Sigmoid colon (tissue), 6 donors: ENCODE measurements at regions not wholly inside any gene's neighbourhood (a gene's known extent, or its start where the extent isn't known, plus 50 kb on each side); places are given as distances from the start of the nearest gene placed in this dataset.

ENCODE experiments used
- DNase-seq: peaks from one replicate; pipeline ENCODE4 v3.0.0-alpha.2; 2019
- H3K27ac ChIP-seq, 4 donors: fragments of 200-600 bp; sonication (generic); one replicate each; pipeline ENCODE4 v1.5.1; 2016 to 2019; ENCODE audit warnings: mild to moderate bottlenecking in 1 of 4
- H3K27me3 ChIP-seq, 3 donors: fragments of 200-600 bp; sonication (generic); one replicate each; pipeline ENCODE4 v1.5.1; 2019; ENCODE audit warnings: mild to moderate bottlenecking in 1 of 3
- H3K36me3 ChIP-seq, 4 donors: fragments of 200-600 bp; sonication (generic); one replicate each; pipeline ENCODE4 v1.5.1; 2016 to 2019
- H3K4me1 ChIP-seq, 4 donors: fragments of 200-600 bp; sonication (generic); one replicate each; pipeline ENCODE4 v1.5.1; 2017 to 2019
- H3K4me3 ChIP-seq, 4 donors: fragments of 200-600 bp; sonication (generic); one replicate each; pipeline ENCODE4 v1.5.1; 2017 to 2019; ENCODE audit warnings: mild to moderate bottlenecking in 2 of 4, moderate library complexity in 1 of 4
- H3K9me3 ChIP-seq, 4 donors: fragments of 200-600 bp in 3 of 4; sonication (generic) in 3 of 4; one replicate each; pipeline versions ENCODE4 v1.5.1 to v1.6.1; 2013 to 2019
- CTCF ChIP-seq, 4 experiments: fragments of 450-650 bp in 3 of 4; fragments of 200-600 bp in 1 of 4; IDR thresholded peaks; one replicate each; pipeline ENCODE4 v1.5.1; 2016 to 2019; ENCODE audit warnings: antibody characterized with exemption in 4 of 4, mild to moderate bottlenecking in 3 of 4, moderate library complexity in 2 of 4
- EP300 ChIP-seq, 4 donors: sonication (generic); formaldehyde crosslinking; IDR thresholded peaks; one replicate each; pipeline ENCODE4 v1.6.1; 2017; ENCODE audit warnings: antibody characterized with exemption in 4 of 4
- POLR2A ChIP-seq, 2 donors: fragments of 450-650 bp; IDR thresholded peaks; one replicate each; pipeline ENCODE4 v1.6.1; 2016; ENCODE audit warnings: antibody characterized with exemption in 2 of 2, mild to moderate bottlenecking in 2 of 2, moderate library complexity in 2 of 2
- POLR2AphosphoS5 ChIP-seq, 4 donors: sonication (generic); formaldehyde crosslinking; IDR thresholded peaks; one replicate each; pipeline ENCODE4 v1.6.1; 2017; ENCODE audit warnings: antibody characterized with exemption in 4 of 4
- WGBS, 2 donors: extraction: QIAGEN DNeasy Blood & Tissue Kit; methylation state at CpG; one replicate each; pipeline ENCODE4 v1.1.7; 2013; 5-methylcytosine and 5-hydroxymethylcytosine counted together
- intact Hi-C: fragments of 100-400 bp; cut with DNase I; formaldehyde crosslinking; loops from one replicate; pipeline ENCODE4 v1.15.1; 2023
- donor health status: healthy with polysubstance abuse.
- donor health status: healthy.

- Histone ChIP-seq H3K27me3 (no peaks in the 10 kb centered on the region), H3K27ac (no peak overlapping the region), H3K9me3 (no peaks in the 10 kb centered on the region), H3K36me3 (no peaks in the 10 kb centered on the region), H3K4me3 (no peak overlapping the region), H3K4me1 (no peaks in the 10 kb centered on the region)
- DNase-seq, result no peak
- TF ChIP-seq POLR2A (IDR thresholded peaks at IDR 0.05), result no peak
- no peak for TF ChIP-seq POLR2AphosphoS5 (IDR thresholded peaks at IDR 0.05)
- no peak for TF ChIP-seq EP300 (IDR thresholded peaks at IDR 0.05)
- no peak for TF ChIP-seq CTCF (IDR thresholded peaks at IDR 0.05)
- WGBS, 2 donors, result 77 to 79% methylated on average over 18 of the region's 18 CpGs
- intact Hi-C loops, result no loop called here
Measured at GRCh38 chr12:125228519-125229260, 163.5 kb downstream of the AACS start.

GRCh38 chr12:125229878-125230530 is 164.8 kb downstream of the AACS start:
- WGBS, 2 donors, result 81 to 88% methylated on average over 14 of the region's 14 CpGs
- no peaks in the 10 kb centered on the region for H3K9me3 ChIP-seq
- H3K4me3 ChIP-seq, result no peak overlapping the region
- H3K36me3 ChIP-seq, result no peaks in the 10 kb centered on the region
- intact Hi-C loops, result no loop called here
- no peak for DNase-seq
- H3K4me1 ChIP-seq, result no peaks in the 10 kb centered on the region
- no peaks in the 10 kb centered on the region for H3K27me3 ChIP-seq
- no peak overlapping the region for H3K27ac ChIP-seq
- TF ChIP-seq POLR2AphosphoS5 (IDR thresholded peaks at IDR 0.05), result no peak
- no peak for TF ChIP-seq POLR2A (IDR thresholded peaks at IDR 0.05)
- TF ChIP-seq CTCF (IDR thresholded peaks at IDR 0.05), result no peak
- no peak for TF ChIP-seq EP300 (IDR thresholded peaks at IDR 0.05)

- Histone ChIP-seq H3K4me3 (no peak overlapping the region), H3K9me3 (no peaks in the 10 kb centered on the region), H3K27me3 (no peaks in the 10 kb centered on the region), H3K36me3 (no peaks in the 10 kb centered on the region), H3K4me1 (no peaks in the 10 kb centered on the region), H3K27ac (no peak overlapping the region)
- intact Hi-C loops, result no loop called here
- TF ChIP-seq POLR2A (IDR thresholded peaks at IDR 0.05) (no peak), POLR2AphosphoS5 (IDR thresholded peaks at IDR 0.05) (no peak), EP300 (IDR thresholded peaks at IDR 0.05) (no peak), CTCF (IDR thresholded peaks at IDR 0.05) (no peak)
- DNase-seq, result no peak
- WGBS, 2 donors, result 92 to 93% methylated on average over 1 of the region's 1 CpG
Measured at GRCh38 chr12:125233319-125233718, 168.1 kb downstream of the AACS start.

GRCh38 chr12:125239563-125239962 is 174.3 kb downstream of the AACS start:
- no peak for DNase-seq
- no peak for TF ChIP-seq EP300 (IDR thresholded peaks at IDR 0.05)
- TF ChIP-seq POLR2A (IDR thresholded peaks at IDR 0.05), result no peak
- TF ChIP-seq POLR2AphosphoS5 (IDR thresholded peaks at IDR 0.05), result no peak
- no peak for TF ChIP-seq CTCF (IDR thresholded peaks at IDR 0.05)
- Histone ChIP-seq H3K27ac (no peak overlapping the region), H3K36me3 (no peaks in the 10 kb centered on the region), H3K4me3 (no peak overlapping the region), H3K9me3 (peaks cover 0 to 4% (median 1%) of the 10 kb centered on the region in 4 donors), H3K4me1 (no peaks in the 10 kb centered on the region), H3K27me3 (peaks cover 0 to 5% (median 0%) of the 10 kb centered on the region in 3 donors)
- intact Hi-C loops, result no loop called here
- 96% methylated on average over 11 of the region's 11 CpGs for WGBS, 2 donors
